Kidney epithelial cell (primary cell): ENCODE measurements at regions not wholly inside any gene's neighbourhood (a gene's known extent, or its start where the extent isn't known, plus 50 kb on each side); places are given as distances from the start of the nearest gene placed in this dataset.

Experiments
- DNase-seq: peaks from one replicate; pipeline ENCODE4 v3.0.0-alpha.2; 2010; ENCODE audit warnings: low read depth
- H3K27me3 ChIP-seq: 2 replicates; pipeline ENCODE4 v1.6.0; 2011; ENCODE audit warnings: low read length; ENCODE audit not compliant: control insufficient read depth, insufficient read depth
- H3K36me3 ChIP-seq: 2 replicates; pipeline ENCODE4 v1.5.1; 2011; ENCODE audit warnings: low read length; ENCODE audit not compliant: control insufficient read depth, insufficient read depth
- H3K4me3 ChIP-seq: 2 replicates; pipeline ENCODE4 v1.5.1; 2011; ENCODE audit warnings: low read depth, mild to moderate bottlenecking, control low read depth, low read length
- CTCF ChIP-seq: IDR thresholded peaks from 2 replicates; pipeline ENCODE4 v1.5.1; 2011; ENCODE audit warnings: mild to moderate bottlenecking, moderate library complexity, low read length, control low read depth, inconsistent platforms; ENCODE audit not compliant: insufficient read depth, poor library complexity, severe bottlenecking

DNA sequence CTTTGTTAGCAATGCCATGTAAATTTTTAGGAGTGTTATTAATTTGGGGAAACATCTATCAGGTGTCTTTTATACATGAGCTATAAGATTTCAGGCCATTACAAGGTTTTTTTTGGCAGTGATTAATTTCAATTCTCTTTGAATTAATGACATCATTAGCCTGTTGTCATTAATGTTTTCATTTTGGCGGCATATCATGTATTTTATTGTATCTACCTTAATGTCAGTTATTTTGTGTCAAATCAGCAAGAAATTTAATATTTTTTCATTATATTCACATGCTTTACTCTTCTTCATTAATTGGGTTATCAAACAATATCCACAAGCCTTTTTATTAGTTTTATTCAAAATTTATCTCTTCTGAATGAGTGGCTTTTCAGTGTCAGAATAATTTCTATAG, 153.0 kb upstream of the CAND1 start:
- H3K36me3 ChIP-seq, result no peaks in the 10 kb centered on the region
- no peak for DNase-seq
- no peaks in the 10 kb centered on the region for H3K27me3 ChIP-seq
- H3K4me3 ChIP-seq, result no peak overlapping the region
- no peak for TF ChIP-seq CTCF

DNA sequence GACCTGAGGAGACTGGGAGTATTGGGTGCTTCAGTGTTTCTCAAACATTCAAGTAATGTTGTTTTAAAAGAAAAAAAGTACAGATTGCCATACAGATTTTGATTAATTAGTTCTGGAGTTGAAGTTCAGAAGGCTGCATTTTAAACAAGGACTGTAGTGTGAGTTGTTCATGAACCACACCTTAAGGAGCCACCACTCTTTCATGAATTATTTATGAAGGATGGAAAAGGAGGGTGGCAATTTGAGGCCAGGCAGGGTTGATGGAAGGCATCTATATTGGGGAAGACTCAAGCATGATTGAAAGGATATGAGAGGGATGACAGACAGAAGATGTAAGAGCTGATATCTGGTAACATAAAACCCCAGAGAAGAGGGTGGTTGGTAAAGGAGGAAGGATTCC, 146.6 kb upstream of the CAND1 start:
- TF ChIP-seq CTCF, result no peak
- DNase-seq, result no peak
- H3K36me3 ChIP-seq, result no peaks in the 10 kb centered on the region
- no peaks in the 10 kb centered on the region for H3K27me3 ChIP-seq
- H3K4me3 ChIP-seq, result no peak overlapping the region

- Histone ChIP-seq H3K4me3 (no peak overlapping the region), H3K36me3 (no peaks in the 10 kb centered on the region), H3K27me3 (no peaks in the 10 kb centered on the region)
- TF ChIP-seq CTCF, result no peak
- DNase-seq, result peak; percentile 41
These were observed 131.9 kb upstream of the CAND1 start for GRCh38 chr12:67137256-67137655.

DNA sequence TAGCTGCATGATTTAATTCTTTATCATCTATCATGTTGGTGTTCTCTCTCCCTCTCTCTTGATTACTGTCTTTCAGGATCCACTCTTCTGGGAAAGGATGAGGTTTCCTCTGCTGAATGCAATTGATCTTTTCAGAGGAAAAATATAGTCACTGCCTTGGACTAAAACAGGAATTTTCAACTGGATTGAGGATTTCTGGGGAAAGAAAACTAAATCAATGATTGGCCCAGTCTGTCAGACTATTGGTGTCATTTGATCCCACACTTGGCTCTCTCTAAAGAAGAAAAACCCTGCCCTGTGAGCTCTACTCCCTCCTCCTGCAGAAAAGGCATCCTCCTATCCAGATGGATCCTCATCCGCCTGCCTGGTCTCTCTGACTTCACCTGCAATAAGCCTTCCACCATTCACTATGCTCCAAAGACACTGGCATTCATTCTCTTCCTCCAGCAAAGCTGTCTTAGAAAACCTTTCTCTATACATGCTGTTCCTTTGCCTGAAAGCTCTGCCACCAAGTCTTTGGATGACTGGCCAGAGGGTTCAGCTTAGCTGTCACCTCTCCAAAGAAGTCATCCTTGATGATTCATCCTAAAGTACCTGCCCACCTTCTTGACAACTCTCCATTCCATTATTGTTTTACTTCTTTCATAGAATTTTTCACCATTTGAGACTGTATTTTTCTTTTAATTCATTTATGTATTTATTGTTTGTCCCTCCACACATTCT, 127.7 kb upstream of the CAND1 start:
- H3K36me3 ChIP-seq, result no peaks in the 10 kb centered on the region
- DNase-seq, result no peak
- no peaks in the 10 kb centered on the region for H3K27me3 ChIP-seq
- no peak for TF ChIP-seq CTCF
- no peak overlapping the region for H3K4me3 ChIP-seq

DNA sequence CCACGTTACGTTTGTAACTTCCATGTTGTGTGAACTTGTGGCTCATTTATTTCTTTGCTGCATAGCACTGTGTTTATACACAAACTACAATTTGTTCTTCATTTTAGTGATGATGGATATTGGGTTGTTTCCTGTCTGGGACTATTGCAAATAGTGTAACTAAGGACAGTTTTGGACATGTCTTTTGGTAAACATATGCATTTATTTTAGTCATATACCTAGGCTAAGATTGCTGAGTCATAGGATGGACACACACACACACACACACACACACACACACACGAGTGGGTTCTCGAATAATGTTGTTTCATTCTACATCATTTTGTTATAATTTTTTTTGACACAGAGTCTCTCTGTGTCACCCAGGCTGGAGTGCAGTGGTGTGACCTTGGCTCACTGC, 123.5 kb upstream of the CAND1 start:
- H3K36me3 ChIP-seq, result no peaks in the 10 kb centered on the region
- H3K27me3 ChIP-seq, result no peaks in the 10 kb centered on the region
- no peak for TF ChIP-seq CTCF
- no peak for DNase-seq
- H3K4me3 ChIP-seq, result no peak overlapping the region

DNA sequence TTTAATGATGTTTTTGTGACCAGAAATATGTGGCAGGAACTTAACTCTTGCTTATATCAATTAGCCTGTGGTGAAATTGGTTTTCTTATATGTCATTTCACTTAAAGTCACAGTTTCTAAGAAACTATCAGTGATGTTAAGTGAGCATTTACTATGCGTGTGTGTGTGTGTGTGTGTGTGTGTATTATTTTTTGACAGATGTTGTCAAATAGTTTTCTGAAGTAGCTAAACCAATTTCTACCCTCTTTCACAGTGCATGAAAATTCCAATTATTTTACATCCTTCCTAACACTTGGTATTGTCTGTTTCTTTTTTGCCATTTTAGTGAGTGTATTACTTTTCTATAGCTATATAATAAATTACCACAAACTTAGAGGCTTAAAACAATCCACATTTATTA, 122.1 kb upstream of the CAND1 start:
- H3K36me3 ChIP-seq, result no peaks in the 10 kb centered on the region
- no peak for TF ChIP-seq CTCF
- H3K27me3 ChIP-seq, result no peaks in the 10 kb centered on the region
- no peak for DNase-seq
- H3K4me3 ChIP-seq, result no peak overlapping the region
